Epithelial cell of esophagus (primary cell): ENCODE measurements at regions not wholly inside any gene's neighbourhood (a gene's known extent, or its start where the extent isn't known, plus 50 kb on each side); places are given as distances from the start of the nearest gene placed in this dataset.
"Not testable (repeated sequence)": the region's sequence is repeated elsewhere in the genome, so short reads cannot be mapped to it uniquely, and the experiment has no call there.

Experiments used
- DNase-seq: peaks from one replicate; pipeline ENCODE4 v3.0.0; 2010; ENCODE audit warnings: low read depth
- H3K4me3 ChIP-seq: 2 replicates; pipeline ENCODE4 v1.5.1; 2011; ENCODE audit warnings: mild to moderate bottlenecking, low read length, control low read depth

GRCh38 chr9:62915661-62916060 lies 1725.8 kb downstream of the SPATA31A7 start:
- not testable (repeated sequence) for H3K4me3 ChIP-seq, DNase-seq

- H3K4me3 ChIP-seq, DNase-seq: not testable (repeated sequence)
These were observed 1729.0 kb downstream of the SPATA31A7 start for GRCh38 chr9:62918648-62919385.

GRCh38 chr9:62931484-62931883 lies 1741.6 kb downstream of the SPATA31A7 start:
- H3K4me3 ChIP-seq, DNase-seq: not testable (repeated sequence)

- not testable (repeated sequence) for DNase-seq, H3K4me3 ChIP-seq
These were observed 1763.0 kb downstream of the SPATA31A7 start for GRCh38 chr9:62952840-62953239.
